ENCODE measurements at regions not wholly inside any gene's neighbourhood (a gene's known extent, or its start where the extent isn't known, plus 50 kb on each side); places are given as distances from the start of the nearest gene placed in this dataset.
A peak's percentile ranks its signal among the peaks of the same experiment; 100 is the strongest.
"Not testable (repeated sequence)": the region's sequence is repeated elsewhere in the genome, so short reads cannot be mapped to it uniquely, and the experiment has no call there.

DNA sequence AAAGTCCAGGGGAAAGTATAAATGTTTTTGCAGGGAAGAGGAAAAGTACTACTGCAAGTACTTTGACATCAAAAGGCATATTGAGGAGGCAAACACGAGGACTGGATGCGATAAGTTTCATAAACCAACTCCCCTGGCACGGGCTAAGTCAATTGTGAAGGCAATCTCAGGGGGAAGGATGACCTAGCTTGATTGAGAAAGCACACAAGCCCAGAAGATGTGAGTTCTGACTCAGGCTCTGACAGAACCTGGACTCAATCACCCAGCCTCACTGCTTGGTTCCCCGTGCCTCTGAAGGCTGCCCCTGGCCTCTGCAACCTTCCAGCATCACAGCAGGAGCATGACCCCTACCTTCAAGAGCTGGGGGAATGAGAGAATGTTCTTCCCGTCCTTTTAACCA, 93.2 kb upstream of the ZNF438 start:
- no peak for DNase-seq

DNA sequence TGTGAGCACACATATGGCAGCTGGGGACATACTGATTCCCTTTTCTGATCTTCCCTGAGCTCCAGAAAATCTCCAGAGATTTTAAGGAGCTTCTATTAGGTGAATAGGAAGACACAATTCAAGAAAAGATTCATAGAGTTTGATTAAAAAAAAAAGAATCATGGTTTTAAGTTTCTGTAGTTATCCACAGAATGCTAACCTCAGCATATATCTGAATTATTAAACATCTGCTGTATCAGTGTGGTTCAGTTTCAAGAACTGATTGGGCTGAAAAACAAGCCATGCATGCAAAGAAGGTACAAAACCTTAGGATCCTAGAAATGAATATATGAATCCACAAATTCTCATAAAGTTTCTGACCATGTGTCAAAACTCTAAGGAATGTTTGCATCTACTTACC, 94.1 kb upstream of the ZNF438 start:
- DNase-seq = no peak

DNA sequence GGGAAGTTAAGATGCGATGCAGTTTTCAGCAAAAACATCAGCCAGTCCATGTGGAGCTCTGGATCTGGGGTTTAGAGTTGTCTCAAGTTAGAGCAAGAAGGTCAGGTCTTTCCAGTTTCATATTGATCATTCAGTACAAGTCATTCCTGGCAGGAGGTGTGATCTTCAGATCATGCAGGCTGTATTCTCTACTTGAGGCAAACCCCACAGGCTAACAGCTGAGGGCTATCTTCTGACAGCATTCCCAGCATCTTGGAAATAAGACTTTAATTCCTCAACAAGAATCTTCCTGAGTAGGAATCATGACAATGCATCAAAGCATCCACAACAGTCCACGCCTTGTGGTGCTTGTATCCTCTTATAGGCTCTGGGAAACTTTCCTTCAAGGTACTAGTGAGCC, 94.9 kb upstream of the ZNF438 start:
- DNase-seq = no peak

DNA sequence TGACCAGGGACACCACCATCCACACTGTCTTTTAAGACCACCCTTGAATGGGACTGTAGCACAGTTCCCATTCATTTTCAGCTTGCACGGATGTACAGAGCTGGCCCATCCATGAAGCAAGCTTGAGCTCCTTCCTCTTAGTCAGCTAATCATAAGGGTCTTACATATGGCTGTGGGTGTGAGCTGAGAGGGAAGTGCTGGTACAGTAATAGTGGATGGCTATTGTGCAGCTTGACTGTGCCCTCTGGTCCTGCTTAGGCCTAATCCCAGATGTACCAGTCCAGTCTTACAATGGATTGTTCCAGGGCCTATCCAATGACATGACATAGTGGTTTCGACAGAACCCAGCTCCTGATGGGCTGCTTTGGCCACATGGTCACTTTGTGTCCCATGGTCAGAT, 96.9 kb upstream of the ZNF438 start:
- DNase-seq = no peak

DNA sequence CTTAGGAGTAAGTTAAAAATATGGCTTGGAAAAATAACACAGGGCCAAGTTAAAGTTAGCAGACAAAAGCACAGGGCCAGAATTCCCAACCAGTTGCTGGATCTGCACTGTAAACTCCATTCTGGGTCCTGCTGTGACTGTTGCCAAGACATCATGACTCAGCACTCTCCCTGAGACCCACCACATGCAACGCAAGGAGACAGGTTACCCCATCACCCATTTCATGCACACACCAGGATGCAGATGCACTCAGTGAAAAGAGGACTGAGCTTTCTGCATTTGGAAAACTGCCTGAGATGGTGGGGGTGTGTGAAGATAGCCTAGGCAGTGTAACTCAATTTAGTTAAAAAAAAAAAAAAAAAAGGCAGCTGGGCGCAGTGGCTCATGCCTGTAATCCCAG, 97.6 kb upstream of the ZNF438 start:
- no peak for DNase-seq

DNA sequence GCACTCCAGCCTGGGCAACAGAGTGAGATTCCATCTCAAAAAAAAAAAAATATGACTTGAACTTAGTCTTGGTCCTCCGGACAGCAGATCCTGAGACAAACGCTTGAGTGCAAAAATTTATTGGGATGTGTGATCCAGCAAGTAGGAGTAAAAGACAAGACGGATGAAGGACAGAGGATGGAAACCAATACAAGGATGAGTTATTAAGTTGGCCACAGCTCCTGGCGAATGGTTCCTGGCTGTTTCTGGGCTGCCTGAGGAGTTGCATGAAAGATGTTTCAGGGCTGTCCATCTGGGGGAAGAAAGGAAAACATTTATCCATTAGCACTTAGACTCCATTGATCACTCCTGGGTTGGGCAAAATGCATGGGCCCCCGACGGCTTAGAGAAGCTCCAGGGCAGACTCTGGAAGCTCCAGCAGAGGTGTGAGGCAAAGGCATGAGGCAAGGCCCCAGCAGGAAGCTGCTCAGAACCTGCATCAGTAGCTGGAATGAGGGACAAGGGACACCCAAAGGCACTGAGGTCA, 98.3 kb upstream of the ZNF438 start:
- DNase-seq = no peak

DNA sequence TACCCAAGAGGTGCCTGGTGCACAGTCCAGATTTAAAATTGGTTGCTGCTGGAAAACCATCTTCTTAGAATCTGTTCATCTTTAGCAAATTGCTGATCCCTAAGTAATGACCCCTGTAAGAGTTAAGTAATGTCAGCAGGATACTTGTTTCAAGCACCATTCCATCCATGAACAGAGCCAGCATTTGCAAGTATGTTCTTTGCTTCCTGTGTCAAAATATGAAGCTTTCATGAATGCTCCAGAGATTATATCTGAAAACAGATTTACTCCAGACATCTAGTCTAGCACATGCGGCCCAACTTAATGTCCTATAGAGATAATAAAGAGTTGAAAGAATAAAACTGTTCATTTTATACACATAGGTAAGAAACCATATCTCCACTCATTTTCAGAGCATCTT, 98.7 kb upstream of the ZNF438 start:
- no peak for DNase-seq

DNA sequence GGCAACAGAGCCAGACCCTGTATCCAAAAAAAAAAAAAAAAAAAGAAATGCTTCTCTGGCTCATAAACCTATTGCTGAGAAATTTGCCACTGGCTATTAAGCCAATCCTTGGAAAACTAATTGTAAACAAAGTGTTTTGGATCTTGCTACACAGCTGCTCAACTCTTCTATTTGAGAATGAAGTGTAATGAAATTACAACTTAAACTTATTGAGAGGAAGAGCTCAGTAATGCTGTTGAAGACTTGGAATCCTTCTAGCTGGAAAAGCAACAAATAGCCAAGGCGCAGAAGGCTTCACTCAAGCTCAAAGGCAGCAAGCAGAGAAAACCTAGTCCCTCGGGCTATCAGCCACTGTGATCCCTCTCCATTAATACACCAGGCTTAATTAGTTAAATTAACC, 99.6 kb upstream of the ZNF438 start:
- DNase-seq = no peak

DNA sequence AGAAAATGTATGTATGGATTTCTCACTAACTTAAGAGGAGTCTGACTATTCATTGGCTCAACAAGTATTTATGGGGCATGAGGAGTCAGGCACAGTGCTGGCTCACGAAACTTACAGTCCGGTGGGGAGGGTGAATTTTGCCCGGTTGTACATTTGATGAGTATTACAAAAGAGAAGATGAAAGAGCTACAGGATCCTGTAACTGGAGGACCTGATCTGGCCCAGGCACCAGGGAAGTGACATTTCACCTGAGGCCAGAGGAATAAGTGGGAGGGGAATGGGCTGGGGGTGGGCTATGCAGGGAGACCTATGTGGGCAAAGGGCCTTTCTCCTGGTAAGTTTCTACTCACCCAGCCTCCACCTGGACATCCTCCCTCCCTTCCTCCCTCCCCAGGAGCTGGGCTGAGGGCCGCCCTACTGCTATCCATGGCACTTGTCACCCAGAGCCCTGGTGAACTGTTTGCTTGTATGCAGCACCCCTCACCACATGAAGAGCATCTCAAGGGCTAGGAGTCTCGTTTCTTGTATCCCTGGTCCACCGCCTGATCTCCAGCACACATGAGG, 101.1 kb upstream of the ZNF438 start:
- no peak for DNase-seq

DNA sequence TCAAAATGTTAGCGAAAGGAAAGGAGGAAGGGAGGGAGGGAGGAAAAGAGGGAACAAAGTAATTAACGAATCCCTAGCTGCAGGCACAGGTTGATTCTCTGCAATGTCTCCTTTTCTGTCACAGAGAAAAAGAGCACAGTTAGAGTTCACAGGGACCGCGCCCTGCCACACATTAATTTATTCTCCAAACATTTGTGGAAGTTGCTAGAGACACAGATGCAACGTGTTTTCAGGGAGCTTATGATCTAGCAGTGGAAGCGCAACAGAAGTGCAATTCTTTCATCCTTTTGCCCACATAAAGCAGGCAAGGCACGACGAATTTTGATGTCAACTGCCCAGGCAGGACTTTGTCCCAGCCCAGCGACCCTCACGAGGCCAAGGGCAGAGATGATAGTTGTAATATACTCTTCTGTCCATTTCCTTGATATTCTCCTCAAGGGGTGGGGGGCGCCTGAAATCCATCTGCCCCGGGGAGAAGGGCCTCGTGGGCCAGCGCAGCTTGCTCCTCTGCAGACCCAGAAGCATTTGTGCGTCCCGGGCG, 101.7 kb upstream of the ZNF438 start:
- no peak for DNase-seq

DNA sequence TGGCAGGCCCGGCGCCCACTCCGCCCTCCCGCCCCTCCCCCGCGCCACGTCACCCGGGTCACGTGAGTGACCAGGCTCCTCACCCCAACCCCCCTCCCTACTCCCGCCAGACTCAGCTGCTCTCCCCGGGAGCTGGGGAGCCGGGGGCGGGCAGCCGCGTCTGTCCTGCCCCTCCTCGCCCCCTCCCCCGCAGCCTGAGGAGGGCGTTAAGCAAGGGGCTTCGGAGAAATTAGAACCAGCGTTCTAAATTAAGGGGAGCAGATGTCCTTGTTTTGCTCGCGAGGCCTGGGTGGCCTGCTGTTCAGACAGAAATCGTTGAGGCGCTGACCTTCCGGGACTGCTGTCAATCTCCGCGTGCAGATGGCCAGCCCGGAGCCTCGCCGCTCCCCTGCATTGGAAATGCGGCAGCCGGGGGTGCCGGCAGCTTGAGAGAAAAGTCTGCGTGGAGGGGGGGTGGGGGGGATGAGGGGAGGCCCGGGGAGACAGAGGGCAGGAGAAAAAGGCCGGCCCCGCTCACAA, 102.2 kb upstream of the ZNF438 start:
- DNase-seq = peak; percentile 81

DNA sequence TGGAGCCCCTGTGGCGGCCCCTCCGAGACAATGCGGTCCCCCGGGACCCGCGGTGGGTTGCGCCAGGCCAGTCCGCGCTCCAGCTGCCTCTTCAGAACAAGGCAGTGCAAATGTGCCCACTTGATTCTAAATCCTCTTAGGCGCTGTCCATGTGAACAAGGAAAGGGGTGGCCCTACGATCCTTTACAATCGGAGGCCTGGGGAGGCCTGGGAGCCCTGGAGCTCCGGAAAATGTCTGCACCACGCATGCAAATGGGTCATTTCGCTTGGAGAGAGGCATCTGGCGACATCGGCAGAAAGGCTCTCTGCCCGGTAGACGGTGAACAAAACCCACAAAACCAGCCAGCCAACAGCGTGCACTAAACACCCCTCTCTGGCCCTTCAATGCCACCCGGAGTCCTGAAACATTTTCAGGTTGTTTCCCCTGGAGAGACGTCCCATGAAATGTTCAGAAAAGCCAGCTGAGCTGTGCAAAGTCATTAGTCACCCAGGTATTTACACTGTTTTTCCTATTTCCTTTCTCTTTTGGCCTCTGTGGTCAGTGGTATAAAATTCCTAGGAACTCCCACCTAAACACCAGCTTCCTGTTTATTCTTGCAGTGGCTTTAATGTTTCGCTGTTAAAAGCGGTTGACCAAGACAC, 102.8 kb upstream of the ZNF438 start:
- peak; percentile 45 for DNase-seq

DNA sequence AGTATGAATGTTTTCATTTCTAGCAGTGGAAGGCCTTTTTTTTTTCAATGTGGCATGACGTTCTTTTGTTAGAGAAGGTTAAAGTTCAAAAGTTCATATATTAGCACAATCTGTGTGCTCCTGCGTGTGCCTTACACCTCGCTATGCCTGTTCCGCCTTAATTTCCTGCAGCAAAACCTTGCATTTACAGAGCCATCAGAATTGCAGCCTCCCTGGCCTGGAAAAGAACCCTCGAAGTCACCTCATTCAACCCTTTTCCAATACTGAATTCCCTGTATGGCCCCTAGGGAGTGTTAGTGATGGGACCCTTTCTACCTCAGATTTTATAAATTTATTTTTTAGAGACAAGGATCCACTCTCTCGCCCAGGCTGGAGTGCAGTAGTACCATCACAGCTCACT, 103.5 kb upstream of the ZNF438 start:
- no peak for DNase-seq

DNA sequence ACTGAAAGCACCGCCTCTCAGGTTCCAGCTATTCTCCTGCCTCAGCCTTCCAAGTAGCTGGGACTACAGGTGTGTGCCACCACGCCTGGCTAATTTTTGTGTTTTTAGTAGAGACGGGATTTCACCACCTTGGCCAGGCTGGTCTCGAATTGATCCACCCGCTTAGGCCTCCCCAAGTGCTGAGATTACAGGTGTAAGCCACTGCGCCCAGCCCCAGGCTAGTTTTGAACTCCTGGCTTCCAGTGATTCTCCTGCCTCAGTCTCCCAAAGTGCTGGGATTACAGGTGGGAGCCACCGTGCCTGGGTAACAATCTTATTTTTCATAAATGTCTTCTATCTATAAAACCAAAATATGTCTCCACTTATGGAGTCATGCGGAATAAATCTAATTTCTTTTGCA, 104.1 kb upstream of the ZNF438 start:
- not testable (repeated sequence) for DNase-seq

DNA sequence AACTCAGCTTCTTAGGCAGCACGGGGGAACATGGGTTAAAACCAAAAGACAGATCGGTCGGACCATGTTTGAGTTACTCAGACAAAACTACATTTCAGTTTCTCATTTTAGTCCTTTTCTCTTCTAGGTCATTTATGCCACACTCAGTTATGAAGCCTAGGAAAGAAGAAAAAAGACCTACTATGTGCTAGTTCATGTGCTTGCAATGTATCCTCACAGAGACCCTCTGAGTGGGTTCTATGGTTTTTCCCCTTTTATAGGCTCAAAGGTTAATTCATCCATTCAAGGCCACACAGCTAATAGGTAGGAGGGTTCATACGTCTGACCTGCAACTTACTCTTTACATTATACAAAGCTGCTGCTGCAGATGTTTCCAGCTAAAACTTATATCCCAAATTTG, 104.7 kb upstream of the ZNF438 start:
- DNase-seq = no peak

DNA sequence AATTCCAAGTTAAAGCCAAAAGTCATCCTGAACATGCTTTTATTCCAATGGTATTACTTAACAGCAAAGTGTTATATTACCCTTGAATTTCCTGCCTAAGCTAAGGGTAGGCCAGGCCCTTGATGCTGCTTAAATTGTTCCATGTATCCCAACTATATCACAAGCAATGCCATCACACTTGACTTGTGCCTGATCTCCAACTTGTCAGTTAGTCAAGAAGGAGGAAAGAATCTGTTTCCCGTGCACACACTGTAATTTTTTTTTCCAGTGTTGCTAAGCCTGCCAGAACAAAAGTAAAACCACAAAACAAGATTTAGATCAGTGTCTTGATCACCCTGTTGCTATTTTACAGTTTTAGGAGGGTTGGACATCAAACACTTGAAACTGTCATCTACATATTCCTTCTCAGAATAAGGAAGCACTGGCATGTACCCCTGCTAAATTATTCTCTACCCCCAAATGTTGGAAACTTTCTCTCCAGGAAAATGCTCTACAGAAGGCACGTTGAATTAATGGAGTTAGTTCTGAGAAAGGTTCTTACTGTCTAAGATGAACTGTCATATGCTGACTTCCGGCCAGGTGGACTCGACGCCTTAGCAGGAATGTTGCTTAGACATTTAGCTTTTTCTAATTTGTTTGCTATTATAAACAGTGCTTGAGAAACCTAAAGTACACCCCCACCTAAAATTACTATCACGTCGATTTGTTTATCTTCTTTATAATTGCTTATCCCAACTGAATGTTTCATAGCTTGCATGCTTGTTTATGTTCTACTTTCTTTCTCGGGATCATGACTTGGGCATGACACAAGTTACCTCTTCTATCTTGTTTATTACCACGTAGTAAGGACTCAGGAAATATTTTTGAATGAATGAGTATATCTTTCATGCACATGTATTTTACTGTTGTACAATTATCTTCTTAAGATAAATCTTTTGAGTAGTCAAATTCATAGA, 105.5 kb upstream of the ZNF438 start:
- DNase-seq = peak; percentile 47

DNA sequence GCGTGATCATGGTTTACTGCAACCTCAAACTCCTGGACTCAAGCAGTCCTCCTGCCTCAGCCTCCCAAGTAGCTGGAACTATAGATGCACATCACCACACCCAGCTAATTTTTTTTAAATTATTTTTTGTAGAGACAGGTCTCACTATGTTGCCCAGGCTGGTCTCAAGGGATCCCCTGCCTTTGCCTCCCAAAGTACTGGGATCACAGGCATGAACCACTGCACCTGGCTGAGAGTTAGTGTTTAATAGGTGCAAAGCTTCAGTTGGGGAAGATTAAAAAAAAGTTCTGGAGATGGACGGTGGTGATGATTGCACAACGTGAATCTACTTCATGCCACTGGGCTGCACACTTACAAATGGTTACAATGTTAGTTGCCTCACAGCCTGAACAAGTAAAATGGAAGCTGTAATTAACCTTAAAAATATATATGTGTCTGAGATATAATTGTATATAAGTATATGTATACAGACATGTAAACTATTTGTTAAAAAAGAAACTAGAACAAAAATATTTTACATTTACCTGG, 106.4 kb upstream of the ZNF438 start:
- no peak for DNase-seq

DNA sequence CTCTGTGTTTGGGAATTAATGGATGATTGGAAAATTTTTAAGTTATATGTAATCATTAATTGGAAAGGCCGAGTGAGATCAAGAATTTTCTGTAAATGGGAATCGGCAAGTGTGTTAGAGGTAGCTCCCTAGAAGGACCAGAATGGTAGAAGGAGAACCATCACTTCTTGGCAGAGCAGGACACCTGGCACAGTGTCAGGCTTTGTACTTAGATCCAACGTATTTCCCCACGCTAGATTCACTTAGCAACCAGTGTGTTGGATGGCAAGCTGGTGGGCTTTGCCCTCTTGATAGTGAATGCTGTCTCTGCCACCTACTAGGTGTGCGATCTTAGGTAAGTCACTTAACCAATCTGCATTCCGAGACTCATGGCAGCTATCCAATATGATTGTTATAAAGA, 107.8 kb upstream of the ZNF438 start:
- DNase-seq = no peak

DNA sequence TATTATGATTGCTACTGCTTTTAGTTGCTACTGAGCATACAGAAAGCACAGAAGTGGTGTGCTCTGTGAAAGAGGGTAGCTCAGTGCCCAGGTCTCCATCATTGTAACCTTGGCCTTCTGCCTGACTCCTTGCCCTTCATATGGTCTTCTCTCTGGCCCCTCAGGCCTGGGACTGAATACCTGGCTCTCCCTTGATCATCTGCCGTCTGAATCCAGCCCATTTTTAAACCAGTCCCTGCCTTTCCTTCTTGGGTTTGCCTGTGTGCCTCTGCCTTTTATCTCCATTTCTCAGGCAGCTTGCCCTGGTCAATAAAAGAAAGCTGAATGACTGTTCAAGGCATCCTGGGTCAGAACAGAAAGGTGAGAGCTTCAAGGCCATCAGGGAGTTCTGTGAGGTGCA, 109.1 kb upstream of the ZNF438 start:
- DNase-seq = no peak

DNA sequence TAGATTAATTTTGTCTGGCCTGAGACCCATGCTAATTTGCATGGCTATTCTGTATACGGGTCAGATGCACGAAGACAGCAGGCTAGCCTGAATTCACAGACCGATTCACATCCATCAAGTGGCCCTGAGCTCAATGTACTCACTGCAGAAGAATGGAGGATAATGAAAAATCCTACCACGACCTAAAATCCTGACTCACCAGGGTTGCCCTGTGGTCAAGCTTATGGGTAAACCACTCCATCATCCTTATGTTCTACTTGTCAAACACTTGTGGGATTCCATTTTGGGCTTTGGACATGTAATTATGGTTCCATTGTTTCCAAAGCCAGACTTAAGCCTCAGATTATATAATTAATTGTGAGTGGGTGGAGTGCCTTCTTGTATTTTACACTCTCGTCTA, 110.4 kb upstream of the ZNF438 start:
- DNase-seq = no peak

DNA sequence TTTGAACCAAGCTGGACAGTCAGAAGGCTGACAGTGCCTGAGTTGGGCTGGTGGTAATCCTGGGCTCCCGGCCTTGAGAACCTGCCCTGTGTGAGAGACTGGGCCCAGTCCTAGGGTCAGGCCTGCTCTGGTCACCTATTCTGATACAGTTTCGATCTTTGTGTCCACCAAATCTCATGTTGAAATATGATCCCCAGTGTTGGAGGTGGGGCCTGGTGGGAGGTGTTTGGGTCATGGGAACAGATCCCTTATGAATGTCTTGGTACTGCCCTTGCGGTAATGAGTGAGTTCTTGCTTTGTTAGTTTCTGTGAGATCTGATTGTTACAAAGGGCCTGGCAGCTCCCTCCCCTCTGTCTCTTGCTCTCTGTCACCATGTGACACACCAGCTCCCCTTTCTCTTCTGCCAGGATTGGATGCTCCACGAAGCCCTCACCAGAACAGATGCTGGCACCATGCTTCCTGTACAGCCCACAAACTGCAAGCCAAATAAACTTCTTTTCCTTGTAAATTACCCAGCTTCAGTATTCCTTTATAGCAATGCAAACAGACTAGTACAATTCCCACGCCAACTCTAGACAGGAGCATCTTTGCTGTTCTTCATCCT, 111.8 kb upstream of the ZNF438 start:
- DNase-seq = no peak

DNA sequence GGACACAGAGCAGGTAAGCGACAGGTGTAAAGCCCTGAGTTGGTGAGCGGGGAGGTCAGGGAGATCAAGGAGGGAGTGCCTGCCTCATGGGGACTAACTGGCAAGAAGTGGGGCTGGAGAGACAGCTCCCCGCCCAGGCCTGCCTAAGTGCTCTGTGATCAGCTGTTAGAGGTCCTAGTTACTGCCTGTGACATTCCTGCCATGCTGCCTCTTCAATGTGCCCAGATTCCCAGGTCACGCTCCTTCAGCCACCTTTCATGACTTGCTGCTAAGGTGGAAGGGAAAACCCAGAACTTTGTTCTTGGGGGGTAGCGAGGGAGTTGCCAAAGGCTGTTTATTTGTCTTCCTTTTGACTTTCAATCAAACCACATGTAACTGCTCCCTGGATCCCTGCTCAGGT, 114.3 kb upstream of the ZNF438 start:
- DNase-seq = no peak

All from activated CD4-positive, alpha-beta T cell treated with anti-CD3 and anti-CD28 coated beads, Interleukin-10, Interleukin-2, amounts not matched to agents 100 ng/mL and 50 ng/mL, durations not matched to agents 16 hours and 8 hours (primary cell).